Keratinocyte (primary cell): ENCODE measurements at regions not wholly inside any gene's neighbourhood (a gene's known extent, or its start where the extent isn't known, plus 50 kb on each side); places are given as distances from the start of the nearest gene placed in this dataset.

Source experiments
- CTCF ChIP-seq, 3 experiments: IDR thresholded peaks in 1 of 3; conservative IDR thresholded peaks in 1 of 3; optimal IDR thresholded peaks in 1 of 3; 2 replicates in 2 of 3; 3 replicates in 1 of 3; pipeline versions ENCODE3 to v1.5.1; 2011; ENCODE audit warnings: low read length in 3 of 3, mild to moderate bottlenecking in 3 of 3, moderate library complexity in 2 of 3, control low read depth in 1 of 3, inconsistent platforms in 1 of 3; ENCODE audit not compliant: insufficient read depth in 2 of 3; ENCODE audit errors: extremely low read depth in 1 of 3
- EZH2 ChIP-seq: IDR thresholded peaks from one replicate; pipeline ENCODE4 v1.6.1; 2012; ENCODE audit warnings: inconsistent platforms, mild to moderate bottlenecking, low read length, moderate library complexity

- TF ChIP-seq CTCF (optimal IDR thresholded peaks at IDR 0.05 in 1 of 3, IDR thresholded peaks at IDR 0.05 in 1 of 3, conservative IDR thresholded peaks at IDR 0.05 in 1 of 3; ENCODE audit: extremely low read depth in 1 of 3, insufficient read depth in 2 of 3, low read length in 3 of 3) (no peak), EZH2 (no peak)
These were observed 182.3 kb upstream of the PWP1 start for GRCh38 chr12:107503129-107503855.
